ENCODE measurements at regions not wholly inside any gene's neighbourhood (a gene's known extent, or its start where the extent isn't known, plus 50 kb on each side); places are given as distances from the start of the nearest gene placed in this dataset.

GRCh38 chr9:73219985-73220626 lies 68.4 kb downstream of the ANXA1 start:
- no peak for TF ChIP-seq CTCF (IDR thresholded peaks at IDR 0.05; ENCODE audit: insufficient read depth, low read depth, low read length)
- DNase-seq (ENCODE audit: low read depth) = peak; percentile 63

GRCh38 chr9:73223594-73223993 lies 71.9 kb downstream of the ANXA1 start:
- H3K4me3 ChIP-seq (ENCODE audit: low read depth, low read length) = no peak overlapping the region
- DNase-seq (ENCODE audit: low read depth) = no peak
- TF ChIP-seq CTCF (IDR thresholded peaks at IDR 0.05; ENCODE audit: insufficient read depth, low read depth, low read length) = no peak

More at GRCh38 chr9:73219985-73220626, 68.4 kb downstream of the ANXA1 start:
- no peak overlapping the region for H3K4me3 ChIP-seq (ENCODE audit: low read depth, low read length)

GRCh38 chr9:73229543-73229942 lies 77.9 kb downstream of the ANXA1 start:
- DNase-seq (ENCODE audit: low read depth) = no peak
- no peak for TF ChIP-seq CTCF (IDR thresholded peaks at IDR 0.05; ENCODE audit: insufficient read depth, low read depth, low read length)
- H3K4me3 ChIP-seq (ENCODE audit: low read depth, low read length) = no peak overlapping the region

- no peak for TF ChIP-seq CTCF (IDR thresholded peaks at IDR 0.05; ENCODE audit: insufficient read depth, low read depth, low read length)
- DNase-seq (ENCODE audit: low read depth) = no peak
- H3K4me3 ChIP-seq (ENCODE audit: low read depth, low read length) = no peak overlapping the region
These were observed 78.6 kb downstream of the ANXA1 start for GRCh38 chr9:73230251-73230650.

GRCh38 chr9:73231203-73231602 lies 79.5 kb downstream of the ANXA1 start:
- no peak overlapping the region for H3K4me3 ChIP-seq (ENCODE audit: low read depth, low read length)
- no peak for TF ChIP-seq CTCF (IDR thresholded peaks at IDR 0.05; ENCODE audit: insufficient read depth, low read depth, low read length)
- no peak for DNase-seq (ENCODE audit: low read depth)

GRCh38 chr9:73233359-73234007 lies 81.8 kb downstream of the ANXA1 start:
- no peak for TF ChIP-seq CTCF (IDR thresholded peaks at IDR 0.05; ENCODE audit: insufficient read depth, low read depth, low read length)
- DNase-seq (ENCODE audit: low read depth) = no peak
- no peak overlapping the region for H3K4me3 ChIP-seq (ENCODE audit: low read depth, low read length)

GRCh38 chr9:73234008-73234360 lies 82.3 kb downstream of the ANXA1 start:
- no peak for DNase-seq (ENCODE audit: low read depth)
- no peak for TF ChIP-seq CTCF (IDR thresholded peaks at IDR 0.05; ENCODE audit: insufficient read depth, low read depth, low read length)
- no peak overlapping the region for H3K4me3 ChIP-seq (ENCODE audit: low read depth, low read length)

Measured in fibroblast of villous mesenchyme (primary cell).